ENCODE measurements at regions not wholly inside any gene's neighbourhood (a gene's known extent, or its start where the extent isn't known, plus 50 kb on each side); places are given as distances from the start of the nearest gene placed in this dataset.

GRCh38 chr3:184645336-184645735 is 66.5 kb downstream of the MAGEF1 start:
- Histone ChIP-seq H3K27ac (no peak overlapping the region), H3K27me3 (ENCODE audit: insufficient read depth, low read depth, severe bottlenecking) (no peaks in the 10 kb centered on the region), H3K9me3 (ENCODE audit: severe bottlenecking) (no peaks in the 10 kb centered on the region), H3K36me3 (no peaks in the 10 kb centered on the region), H3K4me3 (ENCODE audit: low read depth, low read length) (no peak overlapping the region)
- TF ChIP-seq CTCF (IDR thresholded peaks at IDR 0.05; ENCODE audit: low read depth, low read length) = no peak
- no peak for DNase-seq

GRCh38 chr3:184643442-184643841 is 68.4 kb downstream of the MAGEF1 start:
- H3K4me3 ChIP-seq (ENCODE audit: low read depth, low read length) = no peak overlapping the region
- no peak for DNase-seq
- TF ChIP-seq CTCF (IDR thresholded peaks at IDR 0.05; ENCODE audit: low read depth, low read length) = no peak
- H3K9me3 ChIP-seq (ENCODE audit: severe bottlenecking) = no peaks in the 10 kb centered on the region
- no peaks in the 10 kb centered on the region for H3K36me3 ChIP-seq
- H3K27ac ChIP-seq = no peak overlapping the region; the same call in 1 of the 2 replicates
- no peaks in the 10 kb centered on the region for H3K27me3 ChIP-seq (ENCODE audit: insufficient read depth, low read depth, severe bottlenecking)

GRCh38 chr3:184642631-184643285 is 69.1 kb downstream of the MAGEF1 start:
- Histone ChIP-seq H3K27me3 (ENCODE audit: insufficient read depth, low read depth, severe bottlenecking) (no peaks in the 10 kb centered on the region), H3K4me3 (ENCODE audit: low read depth, low read length) (no peak overlapping the region), H3K9me3 (ENCODE audit: severe bottlenecking) (no peaks in the 10 kb centered on the region), H3K36me3 (no peaks in the 10 kb centered on the region), H3K27ac (no peak overlapping the region; the same call in 1 of the 2 replicates)
- no peak for DNase-seq
- TF ChIP-seq CTCF (IDR thresholded peaks at IDR 0.05; ENCODE audit: low read depth, low read length) = no peak

DNA sequence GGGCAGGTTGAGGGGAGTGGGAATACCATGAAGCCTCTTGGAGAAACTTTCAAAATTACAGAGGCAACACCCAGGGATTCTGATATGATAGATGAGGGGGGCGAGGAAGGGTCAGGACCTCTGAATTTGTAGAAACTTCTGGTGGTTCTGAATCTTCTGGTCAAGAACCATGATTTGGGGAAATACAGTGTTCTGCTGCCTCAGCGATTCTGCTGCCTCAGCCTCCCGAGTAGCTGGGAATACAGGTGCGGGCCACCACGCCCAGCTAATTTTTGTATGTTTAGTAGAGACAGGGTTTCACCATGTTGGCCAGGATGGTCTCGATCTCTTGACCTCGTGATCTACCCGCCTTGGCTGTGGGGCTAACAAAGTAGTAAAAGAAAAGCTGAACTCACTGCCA is 70.4 kb downstream of the MAGEF1 start:
- no peaks in the 10 kb centered on the region for H3K36me3 ChIP-seq
- H3K27me3 ChIP-seq (ENCODE audit: insufficient read depth, low read depth, severe bottlenecking) = no peaks in the 10 kb centered on the region
- TF ChIP-seq CTCF (IDR thresholded peaks at IDR 0.05; ENCODE audit: low read depth, low read length) = no peak
- no peak overlapping the region for H3K27ac ChIP-seq
- no peak overlapping the region for H3K4me3 ChIP-seq (ENCODE audit: low read depth, low read length)
- no peaks in the 10 kb centered on the region for H3K9me3 ChIP-seq (ENCODE audit: severe bottlenecking)
- no peak for DNase-seq

DNA sequence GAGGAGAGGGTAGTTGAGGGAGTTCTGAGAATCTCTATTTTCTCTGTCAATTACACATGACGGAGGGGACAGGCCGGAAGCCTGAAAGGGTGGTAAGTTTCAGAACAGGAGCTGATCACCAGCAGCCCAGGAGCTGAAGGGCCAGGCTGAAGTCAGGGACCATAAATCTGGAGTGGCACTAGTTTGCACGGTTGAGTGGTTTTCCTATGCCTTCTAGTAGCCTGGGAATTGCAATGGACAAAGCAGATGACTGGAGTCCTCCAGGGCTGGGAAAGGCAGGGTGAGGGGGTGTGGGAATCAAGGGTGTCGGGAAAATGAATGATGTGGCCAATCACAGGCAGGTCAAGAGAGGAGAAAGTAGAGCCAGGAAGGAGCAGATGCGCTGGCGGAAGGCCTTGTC is 72.5 kb downstream of the MAGEF1 start:
- H3K9me3 ChIP-seq (ENCODE audit: severe bottlenecking) = no peaks in the 10 kb centered on the region
- no peak overlapping the region for H3K27ac ChIP-seq
- DNase-seq = no peak
- no peaks in the 10 kb centered on the region for H3K27me3 ChIP-seq (ENCODE audit: insufficient read depth, low read depth, severe bottlenecking)
- no peak for TF ChIP-seq CTCF (IDR thresholded peaks at IDR 0.05; ENCODE audit: low read depth, low read length)
- H3K4me3 ChIP-seq (ENCODE audit: low read depth, low read length) = no peak overlapping the region
- no peaks in the 10 kb centered on the region for H3K36me3 ChIP-seq

- Histone ChIP-seq H3K36me3 (no peaks in the 10 kb centered on the region), H3K9me3 (ENCODE audit: severe bottlenecking) (no peaks in the 10 kb centered on the region), H3K4me3 (ENCODE audit: low read depth, low read length) (no peak overlapping the region), H3K27me3 (ENCODE audit: insufficient read depth, low read depth, severe bottlenecking) (no peaks in the 10 kb centered on the region), H3K27ac (no peak overlapping the region)
- no peak for DNase-seq
- no peak for TF ChIP-seq CTCF (IDR thresholded peaks at IDR 0.05; ENCODE audit: low read depth, low read length)
These were observed 74.2 kb downstream of the MAGEF1 start for GRCh38 chr3:184637705-184638104.

All from WERI-Rb-1 (cell line).